ENCODE measurements at regions not wholly inside any gene's neighbourhood (a gene's known extent, or its start where the extent isn't known, plus 50 kb on each side); places are given as distances from the start of the nearest gene placed in this dataset.

GRCh38 chr14:85042301-85042700 is 487.6 kb upstream of the FLRT2 start:
- no peak for TF ChIP-seq POLR2A (IDR thresholded peaks at IDR 0.05)
- TF ChIP-seq, protein P1, sequence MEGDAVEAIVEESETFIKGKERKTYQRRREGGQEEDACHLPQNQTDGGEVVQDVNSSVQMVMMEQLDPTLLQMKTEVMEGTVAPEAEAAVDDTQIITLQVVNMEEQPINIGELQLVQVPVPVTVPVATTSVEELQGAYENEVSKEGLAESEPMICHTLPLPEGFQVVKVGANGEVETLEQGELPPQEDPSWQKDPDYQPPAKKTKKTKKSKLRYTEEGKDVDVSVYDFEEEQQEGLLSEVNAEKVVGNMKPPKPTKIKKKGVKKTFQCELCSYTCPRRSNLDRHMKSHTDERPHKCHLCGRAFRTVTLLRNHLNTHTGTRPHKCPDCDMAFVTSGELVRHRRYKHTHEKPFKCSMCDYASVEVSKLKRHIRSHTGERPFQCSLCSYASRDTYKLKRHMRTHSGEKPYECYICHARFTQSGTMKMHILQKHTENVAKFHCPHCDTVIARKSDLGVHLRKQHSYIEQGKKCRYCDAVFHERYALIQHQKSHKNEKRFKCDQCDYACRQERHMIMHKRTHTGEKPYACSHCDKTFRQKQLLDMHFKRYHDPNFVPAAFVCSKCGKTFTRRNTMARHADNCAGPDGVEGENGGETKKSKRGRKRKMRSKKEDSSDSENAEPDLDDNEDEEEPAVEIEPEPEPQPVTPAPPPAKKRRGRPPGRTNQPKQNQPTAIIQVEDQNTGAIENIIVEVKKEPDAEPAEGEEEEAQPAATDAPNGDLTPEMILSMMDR (IDR thresholded peaks at IDR 0.05): no peak

Data from transverse colon (tissue), 3 donors.